NCI-H1694 (cell line): ENCODE measurements at regions not wholly inside any gene's neighbourhood (a gene's known extent, or its start where the extent isn't known, plus 50 kb on each side); places are given as distances from the start of the nearest gene placed in this dataset.
"Not testable (repeated sequence)": the region's sequence is repeated elsewhere in the genome, so short reads cannot be mapped to it uniquely, and the experiment has no call there.

Experiments
- DNase-seq: peaks from one replicate; lab custom pipeline; 2025; lab: John Stamatoyannopoulos, UW

DNA sequence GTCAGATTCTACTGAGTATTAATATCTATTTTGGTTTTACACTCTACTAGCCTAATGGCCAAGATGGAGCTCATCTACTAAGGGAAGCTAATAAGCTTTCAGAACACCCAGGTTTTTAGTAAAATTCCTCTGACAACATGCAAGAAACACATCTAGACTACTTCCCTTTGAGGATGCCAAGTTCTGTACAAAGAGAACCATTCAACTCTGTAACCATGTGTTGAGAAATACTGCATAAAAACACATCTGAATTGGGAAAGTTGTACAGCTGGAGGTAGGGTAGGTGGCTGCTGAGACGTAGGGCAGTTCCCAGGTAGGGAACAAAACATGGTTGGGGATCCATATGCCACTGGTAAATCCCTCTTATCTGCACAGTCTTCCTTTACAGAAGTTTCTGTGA lies 66.2 kb downstream of the SC5D start:
- DNase-seq: no peak

DNA sequence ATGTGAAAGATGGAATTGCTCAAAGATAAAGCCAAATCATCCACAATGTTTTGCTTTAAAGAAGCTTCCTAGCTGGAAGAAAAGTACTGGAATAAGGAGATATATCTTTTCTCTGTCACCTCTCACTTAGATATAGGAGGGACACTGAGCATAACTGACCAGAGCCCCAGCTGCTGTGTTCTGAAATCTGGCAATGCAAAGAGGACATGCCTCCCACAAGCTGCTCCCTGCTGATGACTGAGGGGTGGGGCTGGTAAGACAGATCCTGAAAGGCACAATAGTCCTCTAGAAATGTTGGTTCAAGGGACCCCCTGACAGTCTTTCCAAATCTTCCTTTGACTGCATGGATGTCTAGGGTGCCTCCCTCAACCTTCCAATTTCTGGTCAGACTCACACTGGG lies 67.0 kb downstream of the SC5D start:
- DNase-seq: no peak

DNA sequence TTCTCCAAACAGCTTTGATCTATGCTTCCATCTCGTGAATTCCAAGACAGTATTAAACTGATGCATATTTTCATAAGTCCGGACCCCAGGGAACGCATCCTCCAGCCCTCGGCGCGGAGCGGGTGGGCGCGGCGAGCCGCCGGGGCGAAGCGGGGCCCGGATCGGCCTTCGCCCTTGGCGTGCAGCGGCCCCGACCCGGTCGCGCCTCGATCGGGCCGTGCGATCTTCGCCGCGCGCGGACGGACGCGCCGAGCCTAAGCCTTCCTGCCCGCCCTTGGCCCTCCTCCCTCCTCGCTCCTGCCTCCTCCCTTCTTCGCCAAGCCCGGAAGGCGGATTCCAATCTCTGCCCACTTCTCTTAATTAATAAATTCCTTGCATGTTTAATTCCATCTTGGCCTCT lies 70.4 kb downstream of the SC5D start:
- DNase-seq: not testable (repeated sequence)

DNA sequence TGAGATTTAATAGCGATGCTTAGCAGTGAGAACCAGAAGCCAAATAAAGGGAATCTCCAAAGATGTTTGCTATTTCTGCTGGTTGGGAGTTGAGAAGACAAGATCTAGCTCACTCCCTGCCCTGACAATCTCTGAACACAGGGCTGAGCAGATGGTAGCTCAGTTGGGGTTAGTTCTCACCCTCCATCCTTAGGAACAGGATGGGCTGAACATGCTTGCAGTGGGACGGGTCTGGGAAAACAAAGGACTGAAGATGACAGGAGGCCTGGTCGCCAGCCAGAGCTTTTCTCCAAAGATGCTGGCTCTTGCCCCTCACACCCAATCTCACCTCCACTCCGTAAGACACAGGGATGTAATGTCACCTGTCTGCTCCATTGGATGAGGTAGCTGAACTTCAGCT lies 72.7 kb downstream of the SC5D start:
- DNase-seq: peak; percentile 56

DNA sequence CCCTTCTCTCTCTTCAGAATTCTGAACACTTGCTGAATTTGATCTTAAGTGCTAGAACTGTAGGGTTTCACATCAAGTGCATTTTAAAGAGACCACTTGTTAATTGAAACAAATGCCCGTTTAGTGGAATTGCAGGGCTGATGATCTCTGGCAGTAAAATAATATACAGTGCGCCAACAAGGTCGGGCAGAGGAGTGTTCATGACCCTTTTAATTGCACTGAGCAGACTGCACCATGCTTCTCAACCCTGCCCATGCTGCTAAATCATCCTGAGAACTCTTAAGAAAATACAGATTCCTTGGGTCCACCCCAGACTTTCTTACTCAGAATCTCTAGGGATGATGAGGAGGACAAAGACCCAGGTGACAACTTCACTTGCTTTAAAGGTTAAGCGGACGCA lies 73.5 kb downstream of the SC5D start:
- DNase-seq: no peak

DNA sequence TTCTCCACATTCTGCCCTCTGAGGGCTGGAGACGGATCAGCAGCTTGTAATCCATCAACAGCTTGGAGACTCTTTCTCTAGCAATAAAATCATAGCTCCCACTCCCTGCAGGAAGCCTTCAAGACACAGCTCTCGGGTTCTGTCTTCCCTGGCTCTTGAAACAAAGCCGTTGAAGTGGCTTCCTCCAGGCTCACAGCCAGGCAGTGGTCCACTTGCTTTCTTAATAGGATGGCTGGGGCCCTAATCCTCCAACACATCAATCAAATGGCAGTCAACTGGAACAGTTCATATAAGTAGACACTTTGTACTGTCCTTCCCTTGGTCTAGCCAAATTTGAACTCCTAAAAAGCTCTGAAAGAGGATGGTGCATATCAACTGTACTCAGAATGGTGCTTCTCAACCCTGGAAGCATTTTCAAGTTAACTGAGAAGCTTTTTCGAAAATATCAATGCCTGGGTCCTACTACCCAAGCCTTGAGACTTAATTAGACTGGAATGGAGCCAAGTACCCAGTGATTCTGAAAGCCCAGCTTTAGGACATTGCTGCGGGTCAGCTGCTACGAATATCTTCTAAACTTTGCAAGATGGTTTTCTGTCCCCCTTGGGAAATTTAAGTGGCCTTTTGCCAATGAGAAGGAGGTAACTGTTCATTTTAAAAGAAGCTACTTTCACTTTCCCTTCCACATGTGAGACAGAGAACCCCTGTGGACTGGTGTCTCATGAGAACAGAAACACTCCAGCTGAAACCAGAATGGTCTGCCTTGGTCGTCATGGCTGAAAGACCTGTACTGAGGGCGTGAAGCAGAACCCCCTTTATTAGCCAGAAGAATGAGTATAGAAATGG lies 74.7 kb downstream of the SC5D start:
- DNase-seq: peak; percentile 3

DNA sequence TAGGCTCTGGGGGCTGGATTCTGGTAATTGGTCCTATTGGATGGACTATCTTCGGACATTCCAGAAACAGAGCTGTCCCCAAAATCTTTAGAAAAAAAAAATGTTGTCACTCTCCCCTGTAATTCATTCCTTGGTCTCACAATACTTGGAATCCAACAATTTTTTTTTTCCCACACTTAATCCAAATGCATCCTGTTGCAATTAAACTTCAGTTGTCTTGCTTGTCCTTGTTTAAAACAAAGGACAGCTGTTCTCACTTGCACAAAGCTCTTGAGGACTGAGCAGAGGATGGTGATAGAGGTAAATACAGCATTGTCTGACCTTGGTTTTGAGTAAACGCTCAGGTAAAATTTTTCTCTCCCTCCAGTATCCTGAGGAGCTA lies 75.3 kb downstream of the SC5D start:
- DNase-seq: no peak

DNA sequence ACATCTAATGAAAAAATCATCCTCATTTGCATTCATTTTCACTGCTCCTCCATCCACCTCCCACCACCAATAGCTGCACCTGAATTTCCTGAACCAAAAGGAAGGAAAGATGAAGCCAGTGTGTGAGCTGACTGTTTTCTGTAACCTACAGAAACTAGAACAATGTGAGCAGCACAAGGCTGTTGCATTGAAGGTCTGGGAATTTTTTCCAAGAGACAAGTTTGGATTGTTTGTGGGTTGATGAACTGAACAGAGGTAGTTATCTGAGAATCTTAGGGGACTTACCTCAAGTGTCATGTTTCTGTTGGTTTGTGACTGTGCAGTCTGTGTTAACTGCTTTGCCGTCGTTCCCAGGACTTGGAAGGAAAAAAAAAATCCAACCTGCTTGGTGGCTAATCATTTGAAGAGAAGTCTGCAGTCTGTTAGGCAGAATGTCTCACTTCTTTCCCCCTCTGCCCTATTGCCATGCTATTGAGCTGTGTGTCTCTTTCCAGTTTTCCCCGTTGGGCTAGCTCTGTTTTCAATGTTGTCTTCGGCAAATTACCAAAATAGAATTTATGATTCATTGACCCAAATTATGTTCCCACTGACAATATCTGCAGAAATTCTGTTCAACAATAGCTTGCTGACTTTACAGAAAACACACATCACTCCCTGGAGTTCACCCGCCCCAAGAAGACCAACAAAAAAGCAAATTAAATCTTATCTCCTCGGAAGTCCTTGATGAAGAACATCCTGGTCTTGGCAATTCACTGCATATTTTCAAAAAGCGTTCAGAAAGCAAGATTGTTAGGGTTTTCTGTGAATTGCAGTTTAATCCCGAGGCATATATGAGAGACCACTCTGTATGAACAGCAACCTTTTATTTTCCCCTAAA lies 76.0 kb downstream of the SC5D start:
- no peak for DNase-seq

DNA sequence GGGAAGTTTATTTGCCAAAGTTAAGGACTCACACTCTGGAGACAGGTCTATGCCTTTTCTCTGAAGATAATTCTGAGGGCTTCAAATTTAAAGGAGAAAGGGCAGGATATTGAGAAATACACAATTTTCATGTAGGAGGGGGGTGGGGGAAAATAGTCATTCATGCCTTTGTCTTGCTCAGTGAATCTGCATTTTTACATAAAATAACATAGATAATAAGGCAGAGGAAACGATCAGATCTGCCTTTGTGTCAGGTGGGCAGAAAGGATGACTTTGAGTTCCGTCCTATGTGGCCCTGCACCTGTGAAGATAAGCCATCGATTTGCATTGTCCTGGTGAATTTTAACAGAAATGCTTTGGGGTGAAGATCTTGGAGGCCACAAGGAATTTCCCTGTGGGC lies 76.8 kb downstream of the SC5D start:
- no peak for DNase-seq

DNA sequence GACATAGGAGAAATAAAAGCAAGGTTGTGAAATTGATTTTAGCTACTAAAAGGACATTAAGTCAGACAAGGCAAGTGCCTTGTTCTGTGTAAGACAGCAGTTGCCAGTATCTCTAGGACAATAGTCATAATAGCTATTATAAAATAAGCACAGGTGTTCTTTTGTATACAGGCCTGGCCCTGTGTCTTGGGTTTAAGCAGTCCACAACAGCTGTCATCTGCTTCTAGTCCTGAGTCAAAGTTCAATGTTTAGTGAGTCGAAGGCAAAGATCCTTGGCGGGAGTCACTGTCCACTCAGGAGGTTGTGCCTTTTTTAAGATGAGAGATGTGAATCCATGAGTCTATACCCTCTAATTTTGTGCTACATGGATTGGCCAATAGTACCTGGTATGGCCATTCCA lies 79.5 kb downstream of the SC5D start:
- no peak for DNase-seq

DNA sequence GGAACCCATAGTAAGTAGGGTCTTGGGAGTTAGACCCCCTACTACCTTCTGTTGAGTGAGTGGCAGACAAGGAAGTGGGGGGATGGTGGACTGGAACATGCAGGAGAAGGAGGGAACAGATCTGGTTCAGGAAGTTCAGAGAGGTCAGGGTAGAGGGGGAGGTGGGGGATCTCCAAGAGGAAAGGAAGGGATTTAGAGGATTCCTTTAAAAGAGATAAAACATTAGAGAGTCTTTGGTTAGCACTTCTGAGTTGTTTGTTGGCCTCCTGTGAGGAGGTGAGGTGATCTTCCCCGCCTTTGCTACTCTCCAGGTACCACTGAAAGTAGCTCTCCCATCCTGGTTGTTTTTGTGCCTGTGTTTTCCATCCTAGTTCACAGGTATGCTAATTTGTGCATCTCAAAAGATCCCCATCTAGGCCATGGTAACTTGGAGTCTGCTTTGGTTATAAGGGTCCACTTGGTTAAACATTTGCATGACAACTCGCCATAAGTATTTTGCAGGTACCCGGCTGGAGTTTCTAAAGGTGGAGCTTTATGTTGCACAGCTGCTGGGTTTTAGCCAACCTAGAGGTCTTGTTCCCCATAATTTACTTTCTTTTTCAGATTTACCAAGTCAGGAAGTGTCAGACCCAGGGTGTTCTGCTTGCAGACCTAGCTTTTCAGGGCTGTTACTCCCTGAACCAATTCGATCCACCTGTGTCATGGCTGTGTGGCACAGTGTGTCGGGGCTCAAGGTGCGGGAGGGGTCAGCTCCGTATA lies 79.3 kb upstream of the SORL1 start:
- no peak for DNase-seq

DNA sequence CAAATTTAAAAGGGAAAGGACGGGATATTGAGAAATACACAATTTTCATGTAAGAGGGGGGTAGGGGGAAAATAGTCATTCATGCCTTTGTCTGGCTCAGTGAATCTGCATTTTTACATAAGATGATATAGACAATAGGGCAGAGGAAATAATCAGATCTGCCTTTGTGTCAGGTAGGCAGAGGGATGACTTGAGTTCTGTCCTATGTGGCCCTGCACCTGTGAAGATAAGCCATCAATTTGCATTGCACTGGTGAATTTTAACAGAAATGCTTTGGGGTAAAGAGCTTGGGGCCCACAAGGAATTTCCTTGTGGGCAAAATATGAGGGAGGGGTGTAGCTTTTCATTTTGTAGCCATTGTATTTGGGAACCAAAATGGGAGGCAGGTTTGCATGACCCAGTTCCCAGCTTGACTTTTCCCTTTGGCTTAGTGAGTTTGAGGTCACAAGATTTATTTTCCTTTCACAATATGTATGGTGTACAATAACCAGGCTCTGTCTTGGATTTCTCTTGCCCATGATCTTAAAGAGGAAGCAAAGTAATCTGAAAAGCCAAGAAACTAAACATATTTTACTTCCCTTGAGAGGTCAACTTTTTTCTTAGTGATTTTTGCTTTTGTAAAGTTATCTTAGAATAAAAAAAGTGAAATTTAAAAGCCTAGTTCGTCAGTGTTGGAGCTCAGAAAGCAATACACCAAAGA lies 77.7 kb upstream of the SORL1 start:
- DNase-seq: no peak

DNA sequence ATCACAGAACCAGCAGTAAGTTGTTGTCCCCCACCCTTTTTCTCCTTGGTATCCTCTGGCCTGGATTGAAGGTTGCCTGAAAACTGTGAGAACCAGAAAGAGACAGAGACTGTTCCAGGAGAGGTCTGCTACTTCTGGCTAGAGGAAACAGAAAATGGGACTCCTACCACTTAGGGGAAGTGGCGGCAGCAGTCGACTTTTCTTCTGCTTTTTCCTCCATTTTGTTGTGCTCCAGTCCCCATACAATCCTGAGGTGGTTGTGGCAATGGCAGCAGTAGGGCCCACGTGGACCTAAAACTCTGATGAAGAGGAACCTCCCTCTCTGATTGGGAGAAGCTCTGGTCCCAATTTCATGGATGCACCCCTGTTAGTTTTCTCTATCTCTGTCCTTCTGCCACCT lies 76.0 kb upstream of the SORL1 start:
- no peak for DNase-seq

DNA sequence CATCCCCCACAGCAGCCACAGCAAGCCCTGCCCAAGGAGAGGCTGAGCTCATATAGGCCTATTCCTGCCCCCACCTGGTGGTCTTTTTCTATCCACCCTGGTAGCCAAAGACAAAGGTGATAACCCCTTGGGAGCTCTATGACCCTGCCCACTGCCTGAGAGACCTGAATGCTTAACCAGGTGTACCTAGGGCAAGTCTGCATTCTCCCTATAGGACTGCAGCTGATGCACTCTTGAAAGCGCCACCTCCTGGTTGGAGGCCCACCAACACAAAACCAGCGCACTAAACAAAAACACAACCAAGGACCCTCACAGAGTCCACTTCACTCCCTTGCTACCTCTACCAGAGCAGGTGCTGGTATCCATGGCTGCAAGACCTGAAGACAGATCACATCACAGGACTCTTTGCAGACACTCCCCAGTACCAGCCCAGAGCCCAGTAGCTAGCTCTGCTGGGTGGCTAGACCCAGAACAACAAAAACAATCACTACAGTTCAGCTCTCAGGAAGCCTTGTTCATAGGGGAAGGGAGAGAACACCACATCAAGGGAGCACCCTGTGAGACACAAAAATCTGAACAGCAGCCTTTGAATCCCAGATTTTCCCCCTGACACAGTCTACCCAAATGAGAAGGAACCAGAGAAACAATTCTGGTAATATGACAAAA lies 72.8 kb upstream of the SORL1 start:
- DNase-seq: not testable (repeated sequence)

DNA sequence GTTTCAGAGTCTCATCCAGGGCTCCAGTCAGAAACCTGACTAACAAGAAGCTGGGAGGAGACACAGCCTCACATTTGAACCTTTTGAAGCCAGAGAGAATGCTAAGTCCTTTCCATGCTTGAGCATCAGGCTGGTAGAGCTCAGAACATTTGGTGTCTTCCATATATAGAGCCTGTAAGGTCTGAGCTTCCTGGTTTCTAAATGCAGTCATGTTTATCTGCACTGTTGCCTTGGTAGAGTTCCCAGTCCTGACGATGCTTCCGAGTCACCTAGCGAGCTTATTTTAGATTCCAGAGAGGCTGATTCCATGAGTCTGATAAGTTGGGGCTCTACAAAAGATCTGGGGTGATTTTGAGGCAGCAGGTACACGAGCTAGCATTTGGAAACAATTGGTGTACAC lies 68.4 kb upstream of the SORL1 start:
- DNase-seq: no peak

DNA sequence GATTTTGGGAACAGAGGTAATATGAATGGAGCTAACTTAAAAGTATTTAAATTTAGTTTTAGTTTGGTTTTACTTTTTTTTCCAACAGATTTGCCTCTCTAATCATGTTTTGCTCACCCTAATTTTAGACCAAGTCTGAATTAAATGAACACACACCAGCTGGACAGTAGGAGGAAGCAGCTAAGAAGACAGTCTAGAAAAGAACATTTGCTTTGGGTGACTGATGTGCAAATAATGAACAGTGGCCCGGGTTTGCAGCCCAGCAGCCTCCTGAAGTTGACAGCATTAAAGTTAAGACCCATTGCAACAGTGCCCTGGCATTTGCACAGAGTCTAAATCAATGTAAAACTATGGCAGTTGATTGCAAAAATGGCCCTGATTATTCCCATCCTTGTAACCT lies 66.4 kb upstream of the SORL1 start:
- DNase-seq: no peak
